ENCODE measurements at regions not wholly inside any gene's neighbourhood (a gene's known extent, or its start where the extent isn't known, plus 50 kb on each side); places are given as distances from the start of the nearest gene placed in this dataset.

DNA sequence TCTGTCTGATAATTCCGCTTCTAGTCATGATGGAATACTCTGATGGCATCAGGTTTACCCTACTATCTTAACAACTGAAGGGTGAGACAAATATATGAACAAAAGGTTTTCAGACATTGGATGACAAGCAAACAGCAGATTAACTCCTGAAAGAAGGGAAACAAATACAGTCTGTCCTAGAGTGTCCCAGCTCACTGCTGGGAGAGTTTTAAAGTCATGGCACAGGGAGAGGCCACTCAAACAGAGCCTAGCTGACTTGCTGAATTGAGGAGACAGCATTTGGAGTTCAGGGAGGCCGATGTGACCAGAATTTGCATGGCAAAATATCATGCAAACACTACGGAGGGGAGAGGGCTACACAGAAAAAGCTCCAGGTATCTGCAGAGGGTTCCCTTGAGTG lies 73.1 kb downstream of the MDH2 start:
- ATAC-seq (no peak), DNase-seq (ENCODE audit: low read depth, low spot score) (no peak)
- Histone ChIP-seq H3K4me3 (replicated peaks in 1 of 2; ENCODE audit: low read depth in 1 of 2, low read length in 2 of 2) (no peak overlapping the region), H4K20me1 (ENCODE audit: insufficient read depth) (no peaks in the 10 kb centered on the region), H3K9ac (ENCODE audit: low read length) (no peak overlapping the region), H3K27me3 (ENCODE audit: insufficient read depth, low read length) (no peaks in the 10 kb centered on the region), H3K9me3 (ENCODE audit: control insufficient read depth in 1 of 2, insufficient read depth in 1 of 2, low read depth in 1 of 2, low read length in 2 of 2) (no peaks in the 10 kb centered on the region), H3K4me2 (ENCODE audit: low read length) (no peak overlapping the region), H3K36me3 (ENCODE audit: control insufficient read depth in 1 of 2, insufficient read depth in 2 of 2, low read length in 2 of 2) (no peaks in the 10 kb centered on the region), H3K79me2 (ENCODE audit: insufficient read depth, low read length) (no peaks in the 10 kb centered on the region), H3K4me1 (ENCODE audit: control insufficient read depth in 1 of 2, insufficient read depth in 2 of 2, low read length in 2 of 2) (peaks cover 0 to 10% of the 10 kb centered on the region in 2 experiments; a peak in 2 of 4 replicates), H3K9me2 (ENCODE audit: insufficient read depth) (no peaks in the 10 kb centered on the region), H2AFZ (ENCODE audit: low read depth, low read length, poor library complexity, severe bottlenecking) (no peak overlapping the region), H3K27ac (ENCODE audit: low read depth, low read length) (no peak overlapping the region)
- RAD21 ChIA-PET (ENCODE audit: low non-redundant PET in 1 of 2, low total read pairs in 2 of 2, uncharacterized antibody in 2 of 2, unreplicated experiment in 2 of 2): no interaction called here
- intact Hi-C loops (cut with micrococcal nuclease): no loop called here
- CTCF ChIA-PET: no interaction called here
- no TSS peak for BruUV-seq (replicated peaks)
- TF ChIP-seq ZNF274 (IDR thresholded peaks at IDR 0.05; ENCODE audit: low read depth, low read length): no peak
- TF ChIP-seq, protein P1, sequence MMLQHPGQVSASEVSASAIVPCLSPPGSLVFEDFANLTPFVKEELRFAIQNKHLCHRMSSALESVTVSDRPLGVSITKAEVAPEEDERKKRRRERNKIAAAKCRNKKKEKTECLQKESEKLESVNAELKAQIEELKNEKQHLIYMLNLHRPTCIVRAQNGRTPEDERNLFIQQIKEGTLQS (IDR thresholded peaks at IDR 0.05): no peak
- POLR2A ChIA-PET: no interaction called here

DNA sequence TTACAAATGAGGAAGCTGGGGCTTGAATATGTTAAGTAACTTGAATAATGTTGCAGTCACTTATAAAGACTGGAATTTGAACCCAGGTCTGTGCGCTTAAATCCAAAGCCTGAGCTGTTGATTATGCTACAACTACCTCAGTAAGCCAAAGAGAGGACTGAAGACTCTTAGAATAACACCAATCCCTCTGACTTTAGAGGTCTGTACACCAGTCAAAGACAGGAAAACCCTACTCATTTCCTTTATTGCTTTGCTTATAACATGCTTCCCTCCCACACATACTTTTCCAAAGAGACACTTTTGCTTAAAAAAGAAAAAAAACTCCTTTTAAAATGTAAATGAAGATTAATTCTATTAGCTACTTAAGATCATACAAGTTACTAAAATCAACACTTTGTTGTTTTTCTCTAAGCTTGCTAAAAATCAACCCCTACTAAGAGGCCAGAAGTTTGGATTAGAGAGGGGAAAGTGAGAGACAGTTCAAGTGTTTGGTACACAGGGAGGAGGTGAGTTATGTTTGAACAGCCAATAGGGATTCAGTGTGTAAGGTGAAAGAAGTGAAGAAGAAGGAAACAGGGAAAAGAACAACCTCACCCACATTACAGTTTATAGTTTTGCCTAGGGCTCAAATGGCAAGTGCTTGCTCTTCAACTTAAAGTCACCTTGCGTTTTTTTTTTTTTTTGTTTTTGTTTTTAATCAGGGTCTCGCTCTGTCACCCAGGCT lies 74.8 kb downstream of the MDH2 start:
- CTCF ChIA-PET: no interaction called here
- POLR2A ChIA-PET: no interaction called here
- H4K20me1 ChIP-seq (ENCODE audit: insufficient read depth): no peaks in the 10 kb centered on the region
- no peak overlapping the region for H3K9ac ChIP-seq (ENCODE audit: low read length)
- intact Hi-C loops (cut with micrococcal nuclease): no loop called here
- no peaks in the 10 kb centered on the region for H3K36me3 ChIP-seq (ENCODE audit: control insufficient read depth in 1 of 2, insufficient read depth in 2 of 2, low read length in 2 of 2)
- no peak overlapping the region for H2AFZ ChIP-seq (ENCODE audit: low read depth, low read length, poor library complexity, severe bottlenecking)
- RAD21 ChIA-PET (ENCODE audit: low non-redundant PET in 1 of 2, low total read pairs in 2 of 2, uncharacterized antibody in 2 of 2, unreplicated experiment in 2 of 2): no interaction called here
- DNase-seq (ENCODE audit: low read depth, low spot score) (no peak), ATAC-seq (no peak)
- H3K9me3 ChIP-seq (ENCODE audit: control insufficient read depth in 1 of 2, insufficient read depth in 1 of 2, low read depth in 1 of 2, low read length in 2 of 2): no peaks in the 10 kb centered on the region
- H3K79me2 ChIP-seq (ENCODE audit: insufficient read depth, low read length): no peaks in the 10 kb centered on the region
- H3K4me1 ChIP-seq (ENCODE audit: control insufficient read depth in 1 of 2, insufficient read depth in 2 of 2, low read length in 2 of 2): peaks cover 0 to 8% of the 10 kb centered on the region in 2 experiments; a peak in 2 of 4 replicates
- H3K27me3 ChIP-seq (ENCODE audit: insufficient read depth, low read length): no peaks in the 10 kb centered on the region
- H3K9me2 ChIP-seq (ENCODE audit: insufficient read depth): no peaks in the 10 kb centered on the region
- no peak overlapping the region for H3K4me2 ChIP-seq (ENCODE audit: low read length)
- no TSS peak for BruUV-seq (replicated peaks)
- no peak overlapping the region for H3K27ac ChIP-seq (ENCODE audit: low read depth, low read length)
- H3K4me3 ChIP-seq (replicated peaks in 1 of 2; ENCODE audit: low read depth in 1 of 2, low read length in 2 of 2): no peak overlapping the region
- TF ChIP-seq YY1 (IDR thresholded peaks at IDR 0.05; ENCODE audit: extremely low read depth, insufficient replicate concordance, low read depth, low read length) (no peak), ZNF274 (IDR thresholded peaks at IDR 0.05; ENCODE audit: low read depth, low read length) (no peak), EZH2phosphoT487 (IDR thresholded peaks at IDR 0.05; ENCODE audit: borderline replicate concordance) (no peak), EGR1 (IDR thresholded peaks at IDR 0.05; ENCODE audit: low read depth) (no peak), POLR2A (IDR thresholded peaks at IDR 0.05; ENCODE audit: borderline replicate concordance, extremely low read depth, insufficient read depth, insufficient read length) (no peak), CEBPB (IDR thresholded peaks at IDR 0.05; ENCODE audit: low read depth) (no peak), JUND (IDR thresholded peaks at IDR 0.05) (no peak), POLR2AphosphoS5 (IDR thresholded peaks at IDR 0.05; ENCODE audit: low read depth, low read length) (no peak), SRF (IDR thresholded peaks at IDR 0.05; ENCODE audit: low read depth) (no peak), RAD21 (IDR thresholded peaks at IDR 0.05; ENCODE audit: low read depth) (no peak), FOSL1 (IDR thresholded peaks at IDR 0.05; ENCODE audit: low read depth) (no peak), ZFX (IDR thresholded peaks at IDR 0.05) (no peak)
- TF ChIP-seq, protein P2, sequence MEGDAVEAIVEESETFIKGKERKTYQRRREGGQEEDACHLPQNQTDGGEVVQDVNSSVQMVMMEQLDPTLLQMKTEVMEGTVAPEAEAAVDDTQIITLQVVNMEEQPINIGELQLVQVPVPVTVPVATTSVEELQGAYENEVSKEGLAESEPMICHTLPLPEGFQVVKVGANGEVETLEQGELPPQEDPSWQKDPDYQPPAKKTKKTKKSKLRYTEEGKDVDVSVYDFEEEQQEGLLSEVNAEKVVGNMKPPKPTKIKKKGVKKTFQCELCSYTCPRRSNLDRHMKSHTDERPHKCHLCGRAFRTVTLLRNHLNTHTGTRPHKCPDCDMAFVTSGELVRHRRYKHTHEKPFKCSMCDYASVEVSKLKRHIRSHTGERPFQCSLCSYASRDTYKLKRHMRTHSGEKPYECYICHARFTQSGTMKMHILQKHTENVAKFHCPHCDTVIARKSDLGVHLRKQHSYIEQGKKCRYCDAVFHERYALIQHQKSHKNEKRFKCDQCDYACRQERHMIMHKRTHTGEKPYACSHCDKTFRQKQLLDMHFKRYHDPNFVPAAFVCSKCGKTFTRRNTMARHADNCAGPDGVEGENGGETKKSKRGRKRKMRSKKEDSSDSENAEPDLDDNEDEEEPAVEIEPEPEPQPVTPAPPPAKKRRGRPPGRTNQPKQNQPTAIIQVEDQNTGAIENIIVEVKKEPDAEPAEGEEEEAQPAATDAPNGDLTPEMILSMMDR (IDR thresholded peaks at IDR 0.05 in 2 of 3, conservative IDR thresholded peaks at IDR 0.05 in 1 of 3; ENCODE audit: borderline replicate concordance in 1 of 3, insufficient read depth in 1 of 3, low read depth in 2 of 3, low read length in 2 of 3): no peak
- TF ChIP-seq, protein P3, sequence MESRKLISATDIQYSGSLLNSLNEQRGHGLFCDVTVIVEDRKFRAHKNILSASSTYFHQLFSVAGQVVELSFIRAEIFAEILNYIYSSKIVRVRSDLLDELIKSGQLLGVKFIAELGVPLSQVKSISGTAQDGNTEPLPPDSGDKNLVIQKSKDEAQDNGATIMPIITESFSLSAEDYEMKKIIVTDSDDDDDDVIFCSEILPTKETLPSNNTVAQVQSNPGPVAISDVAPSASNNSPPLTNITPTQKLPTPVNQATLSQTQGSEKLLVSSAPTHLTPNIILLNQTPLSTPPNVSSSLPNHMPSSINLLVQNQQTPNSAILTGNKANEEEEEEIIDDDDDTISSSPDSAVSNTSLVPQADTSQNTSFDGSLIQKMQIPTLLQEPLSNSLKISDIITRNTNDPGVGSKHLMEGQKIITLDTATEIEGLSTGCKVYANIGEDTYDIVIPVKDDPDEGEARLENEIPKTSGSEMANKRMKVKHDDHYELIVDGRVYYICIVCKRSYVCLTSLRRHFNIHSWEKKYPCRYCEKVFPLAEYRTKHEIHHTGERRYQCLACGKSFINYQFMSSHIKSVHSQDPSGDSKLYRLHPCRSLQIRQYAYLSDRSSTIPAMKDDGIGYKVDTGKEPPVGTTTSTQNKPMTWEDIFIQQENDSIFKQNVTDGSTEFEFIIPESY (IDR thresholded peaks at IDR 0.05; ENCODE audit: extremely low read depth, insufficient replicate concordance, low read length): no peak
- TF ChIP-seq, protein P1 (IDR thresholded peaks at IDR 0.05): no peak
- TF ChIP-seq, protein P4, sequence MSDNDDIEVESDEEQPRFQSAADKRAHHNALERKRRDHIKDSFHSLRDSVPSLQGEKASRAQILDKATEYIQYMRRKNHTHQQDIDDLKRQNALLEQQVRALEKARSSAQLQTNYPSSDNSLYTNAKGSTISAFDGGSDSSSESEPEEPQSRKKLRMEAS (IDR thresholded peaks at IDR 0.05): no peak
